Nephron (organoid): ENCODE measurements at regions not wholly inside any gene's neighbourhood (a gene's known extent, or its start where the extent isn't known, plus 50 kb on each side); places are given as distances from the start of the nearest gene placed in this dataset.

Experiments used
- H3K27ac Mint-ChIP-seq, 3 experiments: 2 replicates each; pipeline ENCODE4 v1.8.0; 2020; ENCODE audit warnings: mixed read lengths in 3 of 3, mild to moderate bottlenecking in 2 of 3, moderate library complexity in 1 of 3
- H3K27me3 Mint-ChIP-seq: 2 replicates; pipeline ENCODE4 v1.8.0; 2021; ENCODE audit warnings: low read depth, mild to moderate bottlenecking, moderate library complexity, mixed read lengths
- H3K36me3 Mint-ChIP-seq: 2 replicates; pipeline ENCODE4 v1.8.0; 2020; ENCODE audit warnings: low read depth, mixed read lengths
- H3K4me1 Mint-ChIP-seq: 2 replicates; pipeline ENCODE4 v1.8.0; 2020; ENCODE audit warnings: mixed read lengths
- H3K4me3 Mint-ChIP-seq, 3 experiments: 2 replicates each; pipeline ENCODE4 v1.8.0; 2020; ENCODE audit warnings: mild to moderate bottlenecking in 3 of 3, mixed read lengths in 3 of 3, moderate library complexity in 2 of 3
- H3K9me3 Mint-ChIP-seq: 2 replicates; pipeline ENCODE4 v1.8.0; 2020; ENCODE audit warnings: mixed read lengths
- TF ChIP-seq, protein P1 (sequence below), 3 experiments: fragments of 200-600 bp; sonication (generic); IDR thresholded peaks; one replicate each; pipeline ENCODE4 v1.5.0; 2021; ENCODE audit warnings: antibody characterized with exemption in 3 of 3; ENCODE audit not compliant: unreplicated experiment in 3 of 3

GRCh38 chr1:175873290-175873935, 130.0 kb upstream of the TNR start:
- H3K36me3 Mint-ChIP-seq: no peaks in the 10 kb centered on the region
- no peak overlapping the region for H3K4me3 Mint-ChIP-seq
- peak overlapping the region in 1 of 3 experiments; percentile 27 for H3K27ac Mint-ChIP-seq
- H3K9me3 Mint-ChIP-seq: no peaks in the 10 kb centered on the region
- H3K27me3 Mint-ChIP-seq: peaks cover 21% of the 10 kb centered on the region
- peaks cover 13% of the 10 kb centered on the region for H3K4me1 Mint-ChIP-seq
- TF ChIP-seq, protein P1, sequence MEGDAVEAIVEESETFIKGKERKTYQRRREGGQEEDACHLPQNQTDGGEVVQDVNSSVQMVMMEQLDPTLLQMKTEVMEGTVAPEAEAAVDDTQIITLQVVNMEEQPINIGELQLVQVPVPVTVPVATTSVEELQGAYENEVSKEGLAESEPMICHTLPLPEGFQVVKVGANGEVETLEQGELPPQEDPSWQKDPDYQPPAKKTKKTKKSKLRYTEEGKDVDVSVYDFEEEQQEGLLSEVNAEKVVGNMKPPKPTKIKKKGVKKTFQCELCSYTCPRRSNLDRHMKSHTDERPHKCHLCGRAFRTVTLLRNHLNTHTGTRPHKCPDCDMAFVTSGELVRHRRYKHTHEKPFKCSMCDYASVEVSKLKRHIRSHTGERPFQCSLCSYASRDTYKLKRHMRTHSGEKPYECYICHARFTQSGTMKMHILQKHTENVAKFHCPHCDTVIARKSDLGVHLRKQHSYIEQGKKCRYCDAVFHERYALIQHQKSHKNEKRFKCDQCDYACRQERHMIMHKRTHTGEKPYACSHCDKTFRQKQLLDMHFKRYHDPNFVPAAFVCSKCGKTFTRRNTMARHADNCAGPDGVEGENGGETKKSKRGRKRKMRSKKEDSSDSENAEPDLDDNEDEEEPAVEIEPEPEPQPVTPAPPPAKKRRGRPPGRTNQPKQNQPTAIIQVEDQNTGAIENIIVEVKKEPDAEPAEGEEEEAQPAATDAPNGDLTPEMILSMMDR (IDR thresholded peaks at IDR 0.05; ENCODE audit: unreplicated experiment in 3 of 3): no peak

DNA sequence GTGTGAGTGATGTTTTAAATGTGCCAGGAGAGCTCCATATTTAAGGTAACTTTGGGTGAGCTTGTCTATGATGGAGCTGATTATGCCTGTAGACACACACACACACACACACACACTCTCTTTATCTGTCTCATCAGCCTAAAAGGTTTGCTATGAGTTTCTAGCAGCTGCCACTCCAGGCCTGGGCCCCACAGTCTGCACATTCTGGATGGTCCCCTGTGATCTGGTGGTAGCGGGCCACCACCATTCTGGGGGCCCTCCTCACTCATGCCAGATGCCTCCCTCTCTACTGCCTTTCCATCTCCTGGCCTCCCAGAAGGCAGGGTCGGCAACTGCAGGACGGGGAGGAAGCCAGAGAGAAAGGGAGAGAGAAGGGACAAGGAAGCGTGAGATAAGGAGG, 129.2 kb upstream of the TNR start:
- TF ChIP-seq, protein P1 (IDR thresholded peaks at IDR 0.05; ENCODE audit: unreplicated experiment in 3 of 3): no peak
- Mint-ChIP-seq H3K4me1 (peaks cover 13% of the 10 kb centered on the region), H3K27me3 (peaks cover 21% of the 10 kb centered on the region), H3K9me3 (no peaks in the 10 kb centered on the region), H3K36me3 (no peaks in the 10 kb centered on the region), H3K27ac (no peak overlapping the region), H3K4me3 (no peak overlapping the region)

GRCh38 chr1:175871647-175872046, 128.3 kb upstream of the TNR start:
- peaks cover 13% of the 10 kb centered on the region for H3K4me1 Mint-ChIP-seq
- peaks cover 21% of the 10 kb centered on the region for H3K27me3 Mint-ChIP-seq
- H3K4me3 Mint-ChIP-seq: no peak overlapping the region
- no peak overlapping the region for H3K27ac Mint-ChIP-seq
- no peaks in the 10 kb centered on the region for H3K36me3 Mint-ChIP-seq
- TF ChIP-seq, protein P1 (IDR thresholded peaks at IDR 0.05; ENCODE audit: unreplicated experiment in 3 of 3): no peak
- H3K9me3 Mint-ChIP-seq: no peaks in the 10 kb centered on the region

GRCh38 chr1:175870217-175870616, 126.8 kb upstream of the TNR start:
- H3K9me3 Mint-ChIP-seq: no peaks in the 10 kb centered on the region
- H3K27ac Mint-ChIP-seq: no peak overlapping the region
- H3K4me3 Mint-ChIP-seq: no peak overlapping the region
- peaks cover 15% of the 10 kb centered on the region for H3K27me3 Mint-ChIP-seq
- TF ChIP-seq, protein P1 (IDR thresholded peaks at IDR 0.05; ENCODE audit: unreplicated experiment in 3 of 3): no peak
- H3K36me3 Mint-ChIP-seq: no peaks in the 10 kb centered on the region
- peaks cover 21% of the 10 kb centered on the region for H3K4me1 Mint-ChIP-seq

GRCh38 chr1:175866776-175867175, 123.4 kb upstream of the TNR start:
- TF ChIP-seq, protein P1 (IDR thresholded peaks at IDR 0.05; ENCODE audit: unreplicated experiment in 3 of 3): no peak
- no peak overlapping the region for H3K27ac Mint-ChIP-seq
- H3K4me1 Mint-ChIP-seq: peaks cover 24% of the 10 kb centered on the region
- H3K27me3 Mint-ChIP-seq: peaks cover 12% of the 10 kb centered on the region
- no peaks in the 10 kb centered on the region for H3K9me3 Mint-ChIP-seq
- H3K4me3 Mint-ChIP-seq: no peak overlapping the region
- H3K36me3 Mint-ChIP-seq: no peaks in the 10 kb centered on the region
